ENCODE measurements at regions not wholly inside any gene's neighbourhood (a gene's known extent, or its start where the extent isn't known, plus 50 kb on each side); places are given as distances from the start of the nearest gene placed in this dataset.

DNA sequence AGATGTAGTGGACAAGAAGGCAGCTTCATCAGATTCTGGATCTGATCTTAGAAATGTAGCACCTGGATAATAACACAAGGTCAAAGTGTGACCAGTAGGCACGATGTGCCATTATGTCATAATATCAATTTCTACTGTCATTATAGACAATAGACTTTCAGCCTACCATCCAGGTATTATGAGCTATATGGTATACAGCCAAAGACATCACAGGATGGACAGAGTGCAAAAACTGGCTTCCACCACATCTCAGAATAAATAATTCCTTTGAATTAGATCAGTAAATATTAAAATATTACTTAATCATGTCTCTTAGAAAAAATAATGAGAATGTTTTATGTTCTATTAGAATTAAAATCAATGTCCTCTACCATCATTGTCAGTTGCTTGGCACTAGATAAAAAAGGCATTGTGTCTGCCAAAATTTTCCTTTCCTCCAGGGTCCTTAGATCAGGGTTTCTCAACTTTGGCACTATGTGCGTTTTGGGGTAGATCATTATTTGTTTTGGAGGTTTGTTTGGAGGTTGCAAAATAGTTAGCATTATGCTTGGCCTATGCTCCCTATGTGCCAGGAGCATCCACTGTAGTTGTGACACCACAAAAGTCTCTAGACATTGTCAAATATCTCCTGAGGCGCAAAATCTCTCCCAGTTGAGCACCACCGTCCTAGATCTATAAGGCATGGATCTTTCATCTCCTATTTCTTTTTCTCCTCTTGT, 86.7 kb upstream of the NRIP1 start:
- DNase-seq (ENCODE audit: low read depth in 2 of 2) = no peak

DNA sequence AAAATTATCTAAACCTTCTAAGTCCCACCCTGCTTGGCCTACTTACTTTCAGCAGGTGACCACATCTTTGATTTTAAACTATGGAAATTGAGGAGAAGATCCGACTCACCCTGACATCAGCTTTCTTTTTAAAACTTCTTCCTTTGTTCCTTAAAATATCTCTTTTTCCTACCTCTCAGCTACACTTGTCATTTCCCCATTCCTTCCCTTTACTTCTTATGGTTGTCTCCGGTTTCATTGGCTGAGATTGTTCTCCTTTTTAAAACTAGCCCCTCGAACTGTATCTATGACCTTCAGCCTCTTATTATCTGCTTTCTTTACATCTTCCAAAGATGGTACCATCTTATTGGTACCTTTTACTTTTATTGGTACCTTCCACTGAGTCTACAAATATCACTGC, 87.8 kb upstream of the NRIP1 start:
- no peak for DNase-seq (ENCODE audit: low read depth in 2 of 2)

DNA sequence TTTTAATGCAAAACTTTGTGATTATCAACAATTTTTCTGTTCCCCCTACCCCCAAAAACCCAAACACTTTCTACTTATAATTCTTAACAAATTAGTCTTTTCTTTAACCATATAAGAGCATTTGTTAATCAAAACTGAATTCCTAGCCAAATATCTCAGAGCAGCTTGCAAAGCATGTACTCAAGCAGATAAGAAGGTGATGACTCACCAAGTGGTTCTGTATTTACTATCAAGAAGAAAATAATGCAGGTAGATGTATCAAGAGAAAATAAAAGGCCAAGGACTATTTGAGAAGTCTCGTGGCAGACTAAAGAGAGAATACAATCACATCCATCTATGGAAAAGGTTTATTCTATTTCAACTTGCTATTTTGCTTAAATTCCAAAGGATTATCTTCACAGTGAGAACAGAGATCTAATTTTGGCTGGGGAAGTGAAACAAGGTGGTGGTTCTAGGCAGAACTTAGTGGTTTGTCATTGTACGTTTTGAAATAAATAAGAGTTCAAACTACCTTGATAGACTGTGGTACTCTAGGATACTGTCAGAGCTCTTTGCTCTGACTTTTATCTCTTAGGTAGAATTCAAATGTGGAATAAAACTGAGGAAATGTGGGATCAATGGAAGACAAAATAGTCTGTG, 94.7 kb upstream of the NRIP1 start:
- no peak for DNase-seq (ENCODE audit: low read depth in 2 of 2)

GRCh38 chr21:15160136-15160535, 95.3 kb upstream of the NRIP1 start:
- DNase-seq (ENCODE audit: low read depth in 2 of 2) = no peak

GRCh38 chr21:15162921-15163320, 98.1 kb upstream of the NRIP1 start:
- DNase-seq (ENCODE audit: low read depth in 2 of 2) = no peak

DNA sequence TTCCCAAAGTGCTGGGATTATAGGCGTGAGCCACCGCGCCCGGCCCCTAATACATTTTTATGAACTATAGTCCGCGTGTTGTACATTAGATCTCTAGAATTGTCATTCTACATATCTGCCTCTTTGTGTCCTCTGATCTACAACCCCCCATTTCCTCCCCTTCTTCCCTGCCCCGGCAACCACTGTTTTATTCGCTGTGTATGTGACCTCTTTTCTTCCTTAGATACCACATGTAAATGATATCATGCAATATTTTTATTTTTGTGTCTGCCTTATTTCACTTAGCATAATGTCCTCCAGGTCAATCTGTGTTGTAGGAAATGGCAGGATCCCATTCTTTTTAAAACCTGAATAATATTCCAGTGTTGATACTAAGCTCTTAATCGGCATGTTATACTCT, 99.5 kb upstream of the NRIP1 start:
- DNase-seq (ENCODE audit: low read depth in 2 of 2) = no peak

DNA sequence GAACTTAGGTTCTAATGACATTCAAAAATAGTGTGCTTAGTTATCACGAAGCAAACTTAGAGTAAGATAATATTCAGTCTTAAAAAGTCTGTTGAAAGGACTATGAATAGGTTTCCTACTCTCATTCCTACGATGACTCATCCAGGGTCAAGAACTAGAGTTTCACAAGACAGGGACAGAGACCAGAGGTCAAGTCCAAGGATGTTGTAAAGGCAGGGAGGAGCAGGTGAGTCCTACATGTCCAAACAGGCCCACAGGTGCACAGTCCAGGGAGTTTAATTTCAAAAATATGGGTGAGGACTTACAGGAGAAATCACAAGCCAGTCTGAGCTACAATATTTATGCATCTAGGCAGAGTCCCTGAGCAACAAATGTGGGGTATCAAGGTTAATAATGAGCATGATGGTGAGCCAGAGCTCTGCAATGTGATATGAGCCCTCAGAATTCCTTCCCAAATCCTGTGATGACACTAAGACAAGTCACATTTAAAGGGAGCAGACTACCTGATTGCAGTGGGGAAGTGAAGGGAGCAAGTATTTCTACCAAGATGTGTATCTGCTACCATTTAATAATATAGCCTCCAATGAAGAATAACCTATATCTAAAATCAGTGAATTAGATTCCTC, 100.0 kb upstream of the NRIP1 start:
- DNase-seq (ENCODE audit: low read depth in 2 of 2) = no peak

GRCh38 chr21:15170614-15171013, 105.8 kb upstream of the NRIP1 start:
- no peak for DNase-seq (ENCODE audit: low read depth in 2 of 2)

DNA sequence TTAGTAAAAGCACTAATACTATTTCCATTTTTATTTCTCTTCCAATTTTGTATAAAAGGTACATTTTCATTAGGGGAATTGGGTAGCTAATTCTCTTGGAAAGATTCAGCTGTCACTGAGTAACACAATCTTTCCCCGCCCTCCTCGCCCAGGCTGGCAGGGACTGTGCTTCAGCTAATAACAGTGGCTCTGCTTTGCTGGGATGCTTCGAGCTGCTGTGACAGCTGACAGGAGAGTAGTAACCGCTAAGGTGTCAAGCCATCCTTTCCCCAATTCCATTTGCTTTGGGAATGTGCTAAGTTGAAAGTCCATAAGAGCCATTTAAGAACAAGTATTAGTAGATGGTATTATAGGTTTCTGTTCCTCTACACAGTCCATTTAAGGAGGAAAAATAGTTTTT, 106.7 kb upstream of the NRIP1 start:
- DNase-seq (ENCODE audit: low read depth in 2 of 2) = no peak

DNA sequence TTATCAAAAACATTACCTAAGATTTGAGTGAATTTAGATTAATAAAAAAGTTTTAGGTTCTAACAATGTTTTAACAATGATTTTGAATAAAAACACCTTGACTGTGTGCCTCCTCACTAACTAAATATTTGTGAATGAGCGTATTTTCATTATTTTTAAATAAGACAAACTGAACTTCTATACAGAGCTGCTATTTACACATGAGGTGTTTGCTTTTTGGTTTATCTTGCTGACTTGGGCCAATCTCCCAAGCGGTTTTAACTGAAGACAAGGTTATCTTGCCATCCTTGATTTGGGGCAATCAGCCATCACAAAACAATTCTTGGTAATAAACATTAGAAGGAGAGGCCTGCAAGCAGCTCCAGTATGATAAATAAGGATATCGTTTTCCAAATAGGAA, 108.2 kb upstream of the NRIP1 start:
- DNase-seq (ENCODE audit: low read depth in 2 of 2) = no peak

- no peak for DNase-seq (ENCODE audit: low read depth in 2 of 2)
These were observed 110.1 kb upstream of the NRIP1 start for GRCh38 chr21:15174923-15175322.

- no peak for DNase-seq (ENCODE audit: low read depth in 2 of 2)
These were observed 117.9 kb upstream of the NRIP1 start for GRCh38 chr21:15182731-15183130.

DNA sequence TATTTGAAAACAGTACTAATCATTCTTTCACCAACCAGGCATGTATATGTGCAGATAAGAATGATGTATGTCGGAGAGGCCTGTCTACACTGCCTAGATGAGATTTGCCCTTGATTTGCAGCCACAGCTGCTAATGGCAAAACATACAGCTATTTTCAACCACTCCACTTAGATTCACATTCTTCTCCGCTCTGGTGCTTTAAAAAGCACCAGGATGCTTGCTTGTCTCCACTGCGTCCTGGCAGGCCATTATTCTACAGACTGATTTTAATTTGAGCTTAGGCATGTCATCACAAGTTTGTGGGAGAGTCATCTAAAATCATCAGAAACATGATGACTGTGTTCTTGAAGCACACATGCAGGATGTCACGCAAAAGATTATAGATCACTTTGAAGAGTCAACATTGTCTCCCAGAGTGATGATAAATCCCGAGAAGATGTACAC, 119.0 kb upstream of the NRIP1 start:
- no peak for DNase-seq (ENCODE audit: low read depth in 2 of 2)

- DNase-seq (ENCODE audit: low read depth in 2 of 2) = no peak
These were observed 125.6 kb upstream of the NRIP1 start for GRCh38 chr21:15190412-15190811.

DNA sequence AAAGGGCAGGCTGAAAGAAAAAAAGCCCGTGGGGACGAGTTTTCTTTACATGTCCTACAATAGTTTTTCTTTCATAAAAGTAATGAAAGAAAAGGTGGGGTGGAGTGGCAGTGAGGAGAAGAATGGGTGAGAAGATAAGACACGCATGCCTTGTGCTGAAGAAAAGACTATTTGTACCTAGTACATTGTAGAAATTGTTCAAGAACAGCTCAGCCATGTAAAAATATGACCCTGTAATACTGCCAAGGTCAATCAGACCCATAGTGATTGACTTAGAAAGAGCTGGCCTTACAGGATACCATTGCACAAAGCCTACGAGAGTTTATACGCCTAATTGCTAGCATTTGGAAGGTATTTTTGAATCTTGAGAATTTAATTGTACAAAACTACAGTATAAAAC, 126.0 kb upstream of the NRIP1 start:
- DNase-seq (ENCODE audit: low read depth in 2 of 2) = no peak

- no peak for DNase-seq (ENCODE audit: low read depth in 2 of 2)
These were observed 126.5 kb upstream of the NRIP1 start for GRCh38 chr21:15191342-15191741.

- no peak for DNase-seq (ENCODE audit: low read depth in 2 of 2)
These were observed 127.4 kb upstream of the NRIP1 start for GRCh38 chr21:15192243-15192642.

- DNase-seq (ENCODE audit: low read depth in 2 of 2) = no peak
These were observed 129.1 kb upstream of the NRIP1 start for GRCh38 chr21:15193937-15194336.

DNA sequence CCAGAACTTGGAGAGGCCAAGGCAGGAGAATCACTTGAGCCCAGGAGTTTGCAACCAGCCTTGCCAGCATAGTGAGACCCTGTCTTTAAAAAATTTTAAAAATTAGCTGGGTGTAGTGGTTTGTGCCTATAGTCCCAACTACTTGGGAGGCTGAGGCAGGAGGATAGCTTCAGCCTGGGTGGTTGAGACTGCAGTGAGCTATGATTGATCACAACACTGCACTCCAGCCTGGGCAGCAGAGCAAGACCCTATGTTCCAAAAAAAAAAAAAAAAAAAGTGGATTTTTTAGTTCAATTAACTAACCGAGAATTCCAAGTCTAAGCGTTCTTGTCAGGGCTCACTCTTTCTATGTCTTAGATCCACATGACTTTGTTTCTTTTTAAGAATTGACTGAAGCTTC, 130.3 kb upstream of the NRIP1 start:
- DNase-seq (ENCODE audit: low read depth in 2 of 2) = no peak

GRCh38 chr21:15195768-15196167, 131.0 kb upstream of the NRIP1 start:
- DNase-seq (ENCODE audit: low read depth in 2 of 2) = no peak

GRCh38 chr21:15197696-15198095, 132.9 kb upstream of the NRIP1 start:
- no peak for DNase-seq (ENCODE audit: low read depth in 2 of 2)

DNA sequence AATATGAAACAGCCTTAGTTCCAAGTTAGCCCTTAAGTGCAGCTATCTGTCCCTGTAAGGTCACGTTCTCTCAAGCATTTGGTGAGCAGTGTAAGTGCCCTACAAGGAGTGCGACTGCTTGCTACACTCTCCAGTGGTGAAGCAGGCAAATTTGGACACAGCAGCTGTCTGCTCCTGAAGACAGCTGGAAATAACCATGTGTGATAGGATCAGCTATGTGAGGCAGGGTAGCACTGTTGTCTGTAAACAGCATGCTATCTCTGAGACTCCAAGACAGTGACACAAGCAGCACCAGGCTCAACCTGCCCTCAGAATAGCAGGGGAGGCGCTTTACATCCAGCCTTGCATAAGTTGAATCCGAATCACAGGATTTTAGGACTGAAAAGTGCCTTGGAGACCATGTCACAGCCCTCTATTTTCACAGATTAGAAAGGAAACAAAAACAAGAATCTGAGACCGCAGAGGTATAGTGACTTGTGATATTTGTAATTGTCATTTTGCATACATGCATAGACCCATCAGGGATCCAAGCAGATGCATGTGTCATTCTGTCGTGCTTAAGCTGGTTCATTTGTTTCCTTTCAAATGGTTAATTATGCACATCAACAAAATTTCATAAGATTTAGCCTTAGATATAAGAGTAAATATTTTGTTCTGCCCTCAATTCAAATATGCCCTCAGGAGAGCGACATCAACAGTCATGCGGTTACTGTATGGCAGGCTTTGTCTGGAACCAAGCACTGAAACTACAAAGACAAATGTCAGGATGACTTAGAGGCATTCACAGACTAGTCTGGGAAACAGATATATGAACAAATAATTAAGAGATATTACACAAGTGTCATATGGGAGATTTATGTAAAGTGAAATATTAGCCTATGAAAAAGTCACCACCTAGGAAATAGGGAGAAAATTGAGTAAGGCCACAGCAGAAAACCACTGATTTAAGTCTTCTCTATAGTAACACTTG, 134.9 kb upstream of the NRIP1 start:
- DNase-seq (ENCODE audit: low read depth in 2 of 2) = no peak

All from fibroblast of skin of left biceps (primary cell).